ENCODE measurements at regions not wholly inside any gene's neighbourhood (a gene's known extent, or its start where the extent isn't known, plus 50 kb on each side); places are given as distances from the start of the nearest gene placed in this dataset.

DNA sequence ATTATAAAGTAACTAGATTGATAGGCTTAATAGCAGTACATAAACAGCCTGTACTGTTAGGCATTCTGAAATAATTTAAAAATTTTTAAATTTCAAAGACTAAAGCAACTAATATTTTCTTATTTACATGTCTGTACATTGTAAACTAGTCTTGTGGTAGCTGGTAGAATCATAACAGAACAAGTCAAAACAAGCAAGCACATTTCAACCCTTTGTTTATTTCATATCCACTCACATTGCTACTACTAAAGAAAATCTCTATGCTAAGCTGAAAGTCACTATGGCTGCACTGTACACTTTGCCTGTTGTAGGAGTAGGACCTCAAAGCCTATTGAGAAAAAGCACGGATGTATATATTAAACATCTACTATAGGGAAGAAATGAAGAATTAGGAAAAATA is 738.2 kb upstream of the ADGRL4 start:
- 90% methylated on average over 1 of the region's 1 CpG for WGBS
- H3K36me3 ChIP-seq = no peaks in the 10 kb centered on the region
- intact Hi-C loops (cut with DNase I) = no loop called here
- H3K27me3 ChIP-seq (replicated peaks; ENCODE audit: insufficient read depth) = no peaks in the 10 kb centered on the region
- no peaks in the 10 kb centered on the region for H3K9me3 ChIP-seq
- no peak for DNase-seq (ENCODE audit: low spot score)
- TF ChIP-seq POLR2A (IDR thresholded peaks at IDR 0.05) = no peak
- TF ChIP-seq, protein P1, sequence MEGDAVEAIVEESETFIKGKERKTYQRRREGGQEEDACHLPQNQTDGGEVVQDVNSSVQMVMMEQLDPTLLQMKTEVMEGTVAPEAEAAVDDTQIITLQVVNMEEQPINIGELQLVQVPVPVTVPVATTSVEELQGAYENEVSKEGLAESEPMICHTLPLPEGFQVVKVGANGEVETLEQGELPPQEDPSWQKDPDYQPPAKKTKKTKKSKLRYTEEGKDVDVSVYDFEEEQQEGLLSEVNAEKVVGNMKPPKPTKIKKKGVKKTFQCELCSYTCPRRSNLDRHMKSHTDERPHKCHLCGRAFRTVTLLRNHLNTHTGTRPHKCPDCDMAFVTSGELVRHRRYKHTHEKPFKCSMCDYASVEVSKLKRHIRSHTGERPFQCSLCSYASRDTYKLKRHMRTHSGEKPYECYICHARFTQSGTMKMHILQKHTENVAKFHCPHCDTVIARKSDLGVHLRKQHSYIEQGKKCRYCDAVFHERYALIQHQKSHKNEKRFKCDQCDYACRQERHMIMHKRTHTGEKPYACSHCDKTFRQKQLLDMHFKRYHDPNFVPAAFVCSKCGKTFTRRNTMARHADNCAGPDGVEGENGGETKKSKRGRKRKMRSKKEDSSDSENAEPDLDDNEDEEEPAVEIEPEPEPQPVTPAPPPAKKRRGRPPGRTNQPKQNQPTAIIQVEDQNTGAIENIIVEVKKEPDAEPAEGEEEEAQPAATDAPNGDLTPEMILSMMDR (IDR thresholded peaks at IDR 0.05) = no peak
- H3K4me3 ChIP-seq = no peak overlapping the region
- no peaks in the 10 kb centered on the region for H3K4me1 ChIP-seq (replicated peaks)
- no peak overlapping the region for H3K27ac ChIP-seq

DNA sequence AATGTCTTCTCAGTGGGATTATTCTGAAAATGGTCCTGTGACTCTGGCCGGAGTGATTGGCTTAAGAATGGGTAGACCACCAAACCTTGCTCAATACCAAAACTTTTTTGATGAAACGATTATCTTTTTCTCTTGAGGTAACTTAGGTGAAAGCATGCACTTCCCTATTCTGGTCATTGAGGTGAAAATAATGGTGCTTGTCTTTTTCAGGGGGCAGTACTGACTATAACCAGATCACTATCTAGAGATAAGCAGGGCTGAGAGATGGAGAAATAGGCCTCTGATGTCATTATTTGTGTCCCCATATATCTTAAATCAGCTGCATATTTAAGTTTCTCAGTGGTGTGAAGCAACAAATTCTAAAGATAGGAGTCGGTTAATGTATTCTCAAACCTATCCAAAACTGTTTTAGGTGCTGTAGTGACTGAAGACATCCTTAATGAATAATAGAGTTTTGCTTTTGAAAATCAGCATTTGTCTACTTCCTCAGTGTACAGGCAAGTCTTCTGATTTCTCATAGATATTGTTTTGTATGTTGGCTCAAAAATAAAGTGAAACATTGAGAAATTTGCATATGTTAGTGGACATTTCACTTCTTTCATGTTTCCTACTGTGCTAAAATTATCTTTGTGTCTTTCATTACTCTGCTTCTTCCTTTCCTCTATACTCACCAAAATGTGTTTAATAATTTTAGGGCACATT is 735.3 kb upstream of the ADGRL4 start:
- DNase-seq (ENCODE audit: low spot score) = no peak
- no peaks in the 10 kb centered on the region for H3K9me3 ChIP-seq
- no peak overlapping the region for H3K4me3 ChIP-seq
- no peaks in the 10 kb centered on the region for H3K36me3 ChIP-seq
- TF ChIP-seq POLR2AphosphoS5 (IDR thresholded peaks at IDR 0.05) = no peak
- no peak for TF ChIP-seq POLR2A (IDR thresholded peaks at IDR 0.05)
- TF ChIP-seq, protein P1 (IDR thresholded peaks at IDR 0.05) = no peak
- no peaks in the 10 kb centered on the region for H3K27me3 ChIP-seq (replicated peaks; ENCODE audit: insufficient read depth)
- no peak overlapping the region for H3K27ac ChIP-seq
- no peaks in the 10 kb centered on the region for H3K4me1 ChIP-seq (replicated peaks)
- intact Hi-C loops (cut with DNase I) = no loop called here
- 92% methylated on average over 3 of the region's 3 CpGs for WGBS

DNA sequence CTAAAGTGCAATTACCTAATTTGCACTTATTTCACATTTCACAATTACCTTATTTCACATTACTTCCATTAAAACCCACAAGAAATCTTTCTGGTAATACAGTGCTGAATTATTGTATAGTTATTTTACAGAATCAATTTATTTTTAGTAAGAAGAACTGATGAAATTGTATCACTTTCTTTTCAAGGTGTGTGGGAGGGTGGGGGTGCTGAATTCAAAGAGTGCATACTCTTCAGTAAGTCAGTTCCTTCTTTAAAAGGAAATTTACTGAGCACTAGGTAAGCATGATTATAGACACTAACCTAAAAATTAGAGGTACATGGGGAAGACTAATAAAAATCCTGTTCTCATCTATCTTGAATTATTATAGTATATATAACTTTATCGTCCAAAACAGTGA is 731.6 kb upstream of the ADGRL4 start:
- Histone ChIP-seq H3K9me3 (no peaks in the 10 kb centered on the region), H3K27ac (no peak overlapping the region), H3K4me1 (replicated peaks) (no peaks in the 10 kb centered on the region), H3K36me3 (no peaks in the 10 kb centered on the region), H3K27me3 (replicated peaks; ENCODE audit: insufficient read depth) (no peaks in the 10 kb centered on the region), H3K4me3 (no peak overlapping the region)
- DNase-seq (ENCODE audit: low spot score) = no peak
- WGBS = 94% methylated on average over 1 of the region's 1 CpG
- intact Hi-C loops (cut with DNase I) = no loop called here
- TF ChIP-seq, protein P1 (IDR thresholded peaks at IDR 0.05) = no peak
- TF ChIP-seq POLR2AphosphoS5 (IDR thresholded peaks at IDR 0.05) (no peak), POLR2A (IDR thresholded peaks at IDR 0.05) (no peak)

DNA sequence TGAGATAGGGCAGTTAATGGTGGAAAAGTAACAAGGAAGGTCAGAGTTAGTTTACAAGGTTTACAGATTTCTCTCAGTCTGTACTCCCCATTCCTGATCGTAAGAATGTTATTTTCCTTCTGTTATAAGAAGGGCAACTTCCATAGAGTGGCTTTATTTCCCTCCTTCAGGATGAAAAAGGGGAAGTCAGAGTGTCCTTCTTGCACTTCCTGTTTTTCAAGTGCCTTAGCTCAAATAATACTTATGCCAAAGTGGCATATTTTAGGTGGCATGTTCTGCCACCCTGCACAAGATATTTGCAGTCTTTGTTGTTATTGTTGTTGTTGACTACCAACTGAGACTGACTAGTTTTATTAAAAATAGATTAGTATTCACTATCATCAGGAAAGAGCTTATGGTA is 730.7 kb upstream of the ADGRL4 start:
- Histone ChIP-seq H3K27ac (no peak overlapping the region), H3K27me3 (replicated peaks; ENCODE audit: insufficient read depth) (no peaks in the 10 kb centered on the region), H3K36me3 (no peaks in the 10 kb centered on the region), H3K9me3 (no peaks in the 10 kb centered on the region), H3K4me3 (no peak overlapping the region), H3K4me1 (replicated peaks) (no peaks in the 10 kb centered on the region)
- no peak for TF ChIP-seq POLR2A (IDR thresholded peaks at IDR 0.05)
- TF ChIP-seq, protein P1 (IDR thresholded peaks at IDR 0.05) = no peak
- TF ChIP-seq POLR2AphosphoS5 (IDR thresholded peaks at IDR 0.05) = no peak
- WGBS = 67% methylated on average over 1 of the region's 1 CpG
- no peak for DNase-seq (ENCODE audit: low spot score)
- intact Hi-C loops (cut with DNase I) = no loop called here

DNA sequence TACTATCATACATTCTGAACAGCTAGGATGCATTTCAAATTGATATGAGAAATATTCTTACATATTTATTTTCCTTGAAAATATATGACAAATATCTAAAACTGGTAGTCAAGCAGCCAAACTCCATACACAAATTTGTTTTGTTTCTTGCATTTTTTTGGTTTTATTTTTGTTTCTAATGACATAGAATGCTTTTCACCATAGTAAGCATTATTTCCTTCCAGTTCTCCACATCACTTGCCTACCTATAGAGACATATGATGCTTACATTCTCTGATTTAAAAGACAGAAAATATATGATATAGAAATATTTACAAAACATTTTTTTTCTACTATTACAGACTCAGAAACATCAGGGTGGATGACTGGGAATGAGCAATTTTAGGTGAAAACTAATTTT is 726.4 kb upstream of the ADGRL4 start:
- no peak overlapping the region for H3K27ac ChIP-seq
- no peak overlapping the region for H3K4me3 ChIP-seq
- no peaks in the 10 kb centered on the region for H3K9me3 ChIP-seq
- H3K36me3 ChIP-seq = no peaks in the 10 kb centered on the region
- no peaks in the 10 kb centered on the region for H3K27me3 ChIP-seq (replicated peaks; ENCODE audit: insufficient read depth)
- DNase-seq (ENCODE audit: low spot score) = no peak
- no peaks in the 10 kb centered on the region for H3K4me1 ChIP-seq (replicated peaks)
- TF ChIP-seq POLR2A (IDR thresholded peaks at IDR 0.05) = no peak
- TF ChIP-seq, protein P1 (IDR thresholded peaks at IDR 0.05) = no peak
- no peak for TF ChIP-seq POLR2AphosphoS5 (IDR thresholded peaks at IDR 0.05)
- intact Hi-C loops (cut with DNase I) = no loop called here

Data from prostate gland (tissue), 2 donors.